HFFc6 (cell line): ENCODE measurements at regions not wholly inside any gene's neighbourhood (a gene's known extent, or its start where the extent isn't known, plus 50 kb on each side); places are given as distances from the start of the nearest gene placed in this dataset.

ENCODE experiments used
- DNase-seq: peaks from one replicate; pipeline ENCODE4 v3.0.0-alpha.2; 2018
- H3K27ac Mint-ChIP-seq: 2 replicates; pipeline ENCODE4 v1.8.0; 2020; ENCODE audit warnings: mild to moderate bottlenecking, mixed read lengths
- H3K27me3 Mint-ChIP-seq: 2 replicates; pipeline ENCODE4 v1.8.0; 2021; ENCODE audit warnings: mild to moderate bottlenecking, moderate library complexity, mixed read lengths; ENCODE audit not compliant: insufficient read depth
- H3K36me3 Mint-ChIP-seq: 2 replicates; pipeline ENCODE4 v1.8.0; 2021; ENCODE audit warnings: low read depth, mixed read lengths
- H3K4me1 Mint-ChIP-seq: 2 replicates; pipeline ENCODE4 v1.8.0; 2020; ENCODE audit warnings: low read depth, mixed read lengths
- H3K4me3 Mint-ChIP-seq: 2 replicates; pipeline ENCODE4 v1.8.0; 2020; ENCODE audit warnings: mild to moderate bottlenecking, moderate library complexity, mixed read lengths
- H3K9me3 Mint-ChIP-seq: 2 replicates; pipeline ENCODE4 v1.8.0; 2020; ENCODE audit warnings: mild to moderate bottlenecking, mixed read lengths
- CTCF ChIP-seq: fragments of 200-600 bp; sonication (generic); IDR thresholded peaks from 2 replicates; pipeline ENCODE4 v1.5.0; 2021; ENCODE audit warnings: antibody characterized with exemption, mild to moderate bottlenecking

GRCh38 chr3:67292356-67293121 lies 294.4 kb downstream of the KBTBD8 start:
- Mint-ChIP-seq H3K4me1 (no peaks in the 10 kb centered on the region), H3K9me3 (peaks cover 7% of the 10 kb centered on the region), H3K4me3 (no peak overlapping the region), H3K27me3 (no peaks in the 10 kb centered on the region), H3K36me3 (no peaks in the 10 kb centered on the region), H3K27ac (no peak overlapping the region)
- TF ChIP-seq CTCF = no peak
- DNase-seq = no peak

DNA sequence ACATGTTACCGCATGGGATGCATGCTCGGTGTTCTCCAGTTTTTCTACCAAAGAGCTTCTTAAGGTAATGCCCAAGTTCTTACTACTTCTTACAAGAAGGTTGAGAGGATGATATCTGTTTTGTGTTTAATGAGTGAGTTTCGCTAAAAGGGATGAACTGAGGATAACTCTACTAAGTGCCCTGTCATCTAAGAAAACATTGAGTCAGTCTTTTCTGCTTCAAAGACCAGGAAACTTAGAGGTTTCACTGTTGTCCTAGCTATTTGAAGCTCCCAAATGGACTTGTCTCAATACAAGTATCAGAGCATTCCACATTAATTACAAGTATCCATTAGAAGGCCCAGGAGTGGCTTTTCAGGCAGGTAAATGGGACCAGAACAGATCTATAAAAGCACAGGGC lies 296.2 kb downstream of the KBTBD8 start:
- no peak for DNase-seq
- TF ChIP-seq CTCF = no peak
- no peak overlapping the region for H3K27ac Mint-ChIP-seq
- no peak overlapping the region for H3K4me3 Mint-ChIP-seq
- H3K36me3 Mint-ChIP-seq = no peaks in the 10 kb centered on the region
- H3K4me1 Mint-ChIP-seq = no peaks in the 10 kb centered on the region
- no peaks in the 10 kb centered on the region for H3K27me3 Mint-ChIP-seq
- peaks cover 13% of the 10 kb centered on the region for H3K9me3 Mint-ChIP-seq

DNA sequence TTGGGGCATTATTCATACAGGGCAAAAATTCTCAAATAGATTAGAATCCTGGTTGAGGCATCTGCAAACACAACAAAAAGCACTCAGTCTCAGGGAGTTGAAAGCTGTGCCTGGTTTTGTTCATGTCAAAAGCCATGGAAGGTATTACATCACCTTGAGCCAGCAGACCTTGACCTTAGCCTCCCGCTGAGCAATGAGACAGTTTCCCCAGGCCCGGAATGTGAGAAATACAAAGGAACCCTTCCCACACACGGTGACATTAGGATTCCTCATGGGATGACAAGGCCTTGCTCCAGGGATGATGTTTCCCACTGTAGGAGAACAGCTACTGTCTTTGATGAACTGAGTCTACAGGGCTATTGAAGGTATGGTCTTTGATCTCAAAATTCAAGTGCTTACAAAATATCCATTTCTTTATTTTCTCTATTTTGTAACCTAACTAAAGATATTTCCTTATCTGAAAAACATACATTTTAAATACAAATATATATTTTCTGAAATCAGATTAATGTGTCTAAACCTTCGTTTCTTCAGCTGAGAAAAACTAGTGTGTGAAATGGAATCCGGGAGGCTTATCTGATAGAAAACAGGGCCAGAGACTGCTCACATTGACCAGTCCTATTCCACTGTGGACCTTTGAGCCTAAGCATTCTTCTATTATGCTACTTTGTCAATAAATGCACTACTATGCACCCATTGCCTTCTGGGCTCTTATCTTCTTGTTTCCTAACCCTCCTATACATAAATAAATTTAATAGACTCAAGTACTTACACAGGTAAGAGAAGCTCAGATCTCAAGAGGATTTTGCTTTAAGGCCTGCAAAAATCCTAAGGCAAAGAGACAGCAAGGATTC lies 298.2 kb downstream of the KBTBD8 start:
- no peaks in the 10 kb centered on the region for H3K36me3 Mint-ChIP-seq
- no peak for DNase-seq

GRCh38 chr3:67297715-67298475 lies 299.8 kb downstream of the KBTBD8 start:
- TF ChIP-seq CTCF = no peak
- no peak for DNase-seq
- H3K9me3 Mint-ChIP-seq = peaks cover 6% of the 10 kb centered on the region; the same call in 1 of the 2 replicates
- H3K27ac Mint-ChIP-seq = no peak overlapping the region
- H3K36me3 Mint-ChIP-seq = no peaks in the 10 kb centered on the region
- no peaks in the 10 kb centered on the region for H3K27me3 Mint-ChIP-seq
- no peak overlapping the region for H3K4me3 Mint-ChIP-seq
- H3K4me1 Mint-ChIP-seq = no peaks in the 10 kb centered on the region

More for the DNA sequence above, 298.2 kb downstream of the KBTBD8 start:
- Mint-ChIP-seq H3K4me1 (no peaks in the 10 kb centered on the region), H3K27me3 (no peaks in the 10 kb centered on the region), H3K9me3 (peaks cover 13% of the 10 kb centered on the region), H3K4me3 (no peak overlapping the region), H3K27ac (no peak overlapping the region)
- no peak for TF ChIP-seq CTCF

DNA sequence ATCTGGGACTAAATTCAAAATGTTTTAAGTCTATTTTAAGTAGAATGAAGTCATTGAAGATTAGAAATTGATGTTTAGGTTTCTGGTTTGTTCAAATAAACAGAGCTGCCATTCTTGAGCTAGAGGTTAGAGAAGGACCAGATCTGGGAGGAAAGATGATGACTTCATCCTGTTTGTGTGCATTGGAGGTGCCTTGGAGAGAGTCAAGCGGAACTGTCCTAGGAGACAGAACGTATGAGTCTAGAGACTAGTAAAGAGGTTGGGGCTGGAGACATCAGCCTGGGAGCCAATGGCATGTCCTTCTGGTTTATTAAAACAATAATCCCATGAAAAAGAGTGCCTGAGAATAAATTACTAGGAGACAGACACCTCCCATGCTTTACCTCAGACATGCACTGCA lies 303.4 kb downstream of the KBTBD8 start:
- Mint-ChIP-seq H3K27me3 (no peaks in the 10 kb centered on the region), H3K9me3 (peaks cover 6% of the 10 kb centered on the region; the same call in 1 of the 2 replicates), H3K36me3 (no peaks in the 10 kb centered on the region), H3K4me1 (no peaks in the 10 kb centered on the region), H3K4me3 (no peak overlapping the region), H3K27ac (no peak overlapping the region)
- TF ChIP-seq CTCF = no peak
- DNase-seq = no peak
